PC-3 (cell line): ENCODE measurements at regions not wholly inside any gene's neighbourhood (a gene's known extent, or its start where the extent isn't known, plus 50 kb on each side); places are given as distances from the start of the nearest gene placed in this dataset.

Source experiments
- EZH2 ChIP-seq: fragments of 300-600 bp; sonication (generic); IDR thresholded peaks from one replicate; pipeline ENCODE4 v1.6.1; 2017; ENCODE audit warnings: antibody characterized with exemption, mild to moderate bottlenecking, low read length; ENCODE audit not compliant: unreplicated experiment
- TF ChIP-seq, protein P1 (sequence below): fragments of 300-600 bp; sonication (generic); conservative IDR thresholded peaks from 2 replicates; pipeline ENCODE4 v1.5.1; 2017; ENCODE audit warnings: antibody characterized with exemption, low read depth, mild to moderate bottlenecking, low read length

DNA sequence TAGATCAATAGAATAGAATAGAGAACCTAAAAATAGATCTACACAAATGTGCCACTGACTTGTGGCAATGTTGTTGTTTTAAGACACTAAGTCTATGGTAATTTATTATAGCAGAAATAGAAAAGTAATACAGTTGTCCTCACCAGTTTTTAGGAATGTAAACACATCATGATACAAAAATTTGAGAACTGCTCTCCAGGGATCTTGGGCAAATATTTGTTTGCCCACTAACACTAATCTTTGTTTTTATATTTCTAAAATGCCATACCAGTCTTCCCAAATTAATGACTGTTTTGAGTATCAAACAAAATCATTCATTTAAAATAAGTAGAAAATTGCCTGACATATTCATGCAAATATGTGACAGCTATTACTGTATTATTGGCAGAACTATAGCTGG lies 297.6 kb downstream of the BRINP1 start:
- TF ChIP-seq, protein P1, sequence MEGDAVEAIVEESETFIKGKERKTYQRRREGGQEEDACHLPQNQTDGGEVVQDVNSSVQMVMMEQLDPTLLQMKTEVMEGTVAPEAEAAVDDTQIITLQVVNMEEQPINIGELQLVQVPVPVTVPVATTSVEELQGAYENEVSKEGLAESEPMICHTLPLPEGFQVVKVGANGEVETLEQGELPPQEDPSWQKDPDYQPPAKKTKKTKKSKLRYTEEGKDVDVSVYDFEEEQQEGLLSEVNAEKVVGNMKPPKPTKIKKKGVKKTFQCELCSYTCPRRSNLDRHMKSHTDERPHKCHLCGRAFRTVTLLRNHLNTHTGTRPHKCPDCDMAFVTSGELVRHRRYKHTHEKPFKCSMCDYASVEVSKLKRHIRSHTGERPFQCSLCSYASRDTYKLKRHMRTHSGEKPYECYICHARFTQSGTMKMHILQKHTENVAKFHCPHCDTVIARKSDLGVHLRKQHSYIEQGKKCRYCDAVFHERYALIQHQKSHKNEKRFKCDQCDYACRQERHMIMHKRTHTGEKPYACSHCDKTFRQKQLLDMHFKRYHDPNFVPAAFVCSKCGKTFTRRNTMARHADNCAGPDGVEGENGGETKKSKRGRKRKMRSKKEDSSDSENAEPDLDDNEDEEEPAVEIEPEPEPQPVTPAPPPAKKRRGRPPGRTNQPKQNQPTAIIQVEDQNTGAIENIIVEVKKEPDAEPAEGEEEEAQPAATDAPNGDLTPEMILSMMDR: no peak
- TF ChIP-seq EZH2: no peak
